ENCODE measurements at regions not wholly inside any gene's neighbourhood (a gene's known extent, or its start where the extent isn't known, plus 50 kb on each side); places are given as distances from the start of the nearest gene placed in this dataset.

GRCh38 chr2:205885492-205886099 lies 200.4 kb downstream of the INO80D start:
- peak; percentile 93 for TF ChIP-seq CTCF (IDR thresholded peaks at IDR 0.05)
- no peak for TF ChIP-seq POLR2AphosphoS5 (IDR thresholded peaks at IDR 0.05; ENCODE audit: low read depth, low read length)
- TF ChIP-seq TCF7L2 (IDR thresholded peaks at IDR 0.05; ENCODE audit: low read depth, low read length): no peak
- no peak for TF ChIP-seq REST (IDR thresholded peaks at IDR 0.05; ENCODE audit: insufficient read depth in 1 of 2, low read depth in 2 of 2, low read length in 1 of 2)
- no peak for TF ChIP-seq SIN3A (IDR thresholded peaks at IDR 0.05; ENCODE audit: borderline replicate concordance, insufficient read depth, low read depth, low read length)

All from Panc1 (cell line).